ENCODE measurements at regions not wholly inside any gene's neighbourhood (a gene's known extent, or its start where the extent isn't known, plus 50 kb on each side); places are given as distances from the start of the nearest gene placed in this dataset.

DNA sequence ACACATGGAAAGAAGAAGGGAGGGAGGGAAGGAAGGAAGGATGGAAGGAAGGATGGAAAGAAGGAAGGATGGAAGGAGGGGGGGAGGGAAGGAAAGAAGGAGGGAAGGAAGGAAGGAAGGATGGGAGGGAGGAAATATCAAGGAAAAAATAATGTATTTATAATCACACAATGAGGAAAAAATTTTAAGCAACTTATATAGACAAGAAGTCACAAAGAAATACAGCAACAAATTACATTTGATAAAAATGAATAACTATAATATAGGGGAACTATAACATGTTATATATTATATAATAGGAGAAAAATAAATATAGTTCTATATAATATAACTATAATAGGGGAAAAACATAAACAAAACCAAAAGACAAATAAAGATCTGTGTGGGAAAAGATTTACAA is 441.8 kb downstream of the LRATD1 start:
- DNase-seq (ENCODE audit: low read depth) (no peak), FAIRE-seq (no peak)
- Histone ChIP-seq H2AFZ (ENCODE audit: low read depth, low read length) (no peak overlapping the region), H3K27ac (ENCODE audit: low read depth, low read length) (no peak overlapping the region), H3K4me2 (ENCODE audit: low read length) (no peak overlapping the region), H3K27me3 (ENCODE audit: insufficient read depth, low read length) (no peaks in the 10 kb centered on the region), H3K79me2 (ENCODE audit: insufficient read depth, low read length) (no peaks in the 10 kb centered on the region), H3K4me3 (ENCODE audit: insufficient read depth, low read depth, low read length) (no peak overlapping the region), H3K9ac (ENCODE audit: low read length) (no peak overlapping the region), H4K20me1 (ENCODE audit: insufficient read depth, low read length) (no peaks in the 10 kb centered on the region), H3K9me3 (ENCODE audit: insufficient read depth, low read depth, low read length) (no peaks in the 10 kb centered on the region), H3K4me1 (ENCODE audit: insufficient read depth, low read length) (no peaks in the 10 kb centered on the region), H3K36me3 (ENCODE audit: insufficient read depth, low read length) (no peaks in the 10 kb centered on the region)
- TF ChIP-seq, protein P1, sequence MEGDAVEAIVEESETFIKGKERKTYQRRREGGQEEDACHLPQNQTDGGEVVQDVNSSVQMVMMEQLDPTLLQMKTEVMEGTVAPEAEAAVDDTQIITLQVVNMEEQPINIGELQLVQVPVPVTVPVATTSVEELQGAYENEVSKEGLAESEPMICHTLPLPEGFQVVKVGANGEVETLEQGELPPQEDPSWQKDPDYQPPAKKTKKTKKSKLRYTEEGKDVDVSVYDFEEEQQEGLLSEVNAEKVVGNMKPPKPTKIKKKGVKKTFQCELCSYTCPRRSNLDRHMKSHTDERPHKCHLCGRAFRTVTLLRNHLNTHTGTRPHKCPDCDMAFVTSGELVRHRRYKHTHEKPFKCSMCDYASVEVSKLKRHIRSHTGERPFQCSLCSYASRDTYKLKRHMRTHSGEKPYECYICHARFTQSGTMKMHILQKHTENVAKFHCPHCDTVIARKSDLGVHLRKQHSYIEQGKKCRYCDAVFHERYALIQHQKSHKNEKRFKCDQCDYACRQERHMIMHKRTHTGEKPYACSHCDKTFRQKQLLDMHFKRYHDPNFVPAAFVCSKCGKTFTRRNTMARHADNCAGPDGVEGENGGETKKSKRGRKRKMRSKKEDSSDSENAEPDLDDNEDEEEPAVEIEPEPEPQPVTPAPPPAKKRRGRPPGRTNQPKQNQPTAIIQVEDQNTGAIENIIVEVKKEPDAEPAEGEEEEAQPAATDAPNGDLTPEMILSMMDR (IDR thresholded peaks at IDR 0.05; ENCODE audit: insufficient read depth, low read depth, low read length), result no peak
- TF ChIP-seq EZH2 (IDR thresholded peaks at IDR 0.05; ENCODE audit: insufficient read depth, low read length), result no peak
- Mint-ChIP-seq H3K27me3 (ENCODE audit: low read depth, unreplicated experiment) (no peaks in the 10 kb centered on the region), H3K36me3 (ENCODE audit: low read depth, unreplicated experiment) (no peaks in the 10 kb centered on the region), H3K27ac (ENCODE audit: unreplicated experiment) (no peak overlapping the region), H3K9me3 (ENCODE audit: unreplicated experiment) (peaks cover 5% of the 10 kb centered on the region), H3K4me3 (ENCODE audit: unreplicated experiment) (no peak overlapping the region), H3K4me1 (ENCODE audit: low read depth, unreplicated experiment) (no peaks in the 10 kb centered on the region)

DNA sequence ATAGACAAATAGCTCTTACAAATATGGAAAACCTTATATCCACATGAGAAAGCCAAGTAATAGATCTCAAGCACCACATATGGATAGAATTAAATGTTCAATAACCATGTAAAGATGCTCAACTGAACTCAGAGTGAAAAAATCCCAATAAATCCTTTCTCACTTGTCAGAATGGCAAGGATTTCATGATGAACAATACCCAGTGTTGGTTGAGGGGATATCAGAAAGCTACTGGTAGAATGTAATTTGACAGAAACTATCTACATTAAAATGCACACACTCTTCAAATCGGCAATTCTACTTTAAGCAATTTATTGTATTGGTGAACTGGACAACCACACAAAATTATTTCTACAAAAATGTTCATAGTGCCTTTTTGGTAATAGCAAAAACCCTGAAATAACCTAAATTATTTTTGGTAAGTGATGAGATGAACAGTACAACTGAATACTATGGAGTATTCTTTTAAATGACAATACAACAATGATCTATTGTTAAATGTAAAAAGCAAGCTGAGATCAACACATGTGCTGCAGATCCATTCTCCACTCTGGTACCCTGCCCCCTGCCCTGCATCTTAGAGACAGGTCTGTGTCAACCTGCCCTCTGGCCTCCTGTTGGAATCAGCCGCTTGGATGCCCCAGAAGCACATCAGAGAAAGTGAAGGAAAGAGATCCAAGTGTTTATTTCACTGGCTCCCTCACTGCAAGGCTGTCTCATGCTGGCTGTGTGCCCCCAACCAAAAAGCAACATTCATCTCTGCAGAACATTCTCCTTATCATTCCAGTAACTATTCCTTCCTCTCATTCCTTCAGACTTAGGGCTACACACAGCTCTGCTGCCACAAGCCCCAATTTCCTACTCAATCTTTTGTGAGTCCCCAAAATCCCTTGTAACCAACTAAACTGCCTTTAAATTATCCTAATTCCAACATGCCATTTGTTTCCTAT is 442.5 kb downstream of the LRATD1 start:
- Mint-ChIP-seq H3K4me1 (ENCODE audit: low read depth, unreplicated experiment) (no peaks in the 10 kb centered on the region), H3K27me3 (ENCODE audit: low read depth, unreplicated experiment) (no peaks in the 10 kb centered on the region), H3K4me3 (ENCODE audit: unreplicated experiment) (no peak overlapping the region), H3K27ac (ENCODE audit: unreplicated experiment) (no peak overlapping the region), H3K36me3 (ENCODE audit: low read depth, unreplicated experiment) (no peaks in the 10 kb centered on the region), H3K9me3 (ENCODE audit: unreplicated experiment) (peaks cover 5% of the 10 kb centered on the region)
- Histone ChIP-seq H3K79me2 (ENCODE audit: insufficient read depth, low read length) (no peaks in the 10 kb centered on the region), H3K27ac (ENCODE audit: low read depth, low read length) (no peak overlapping the region), H3K9ac (ENCODE audit: low read length) (no peak overlapping the region), H3K36me3 (ENCODE audit: insufficient read depth, low read length) (no peaks in the 10 kb centered on the region), H3K27me3 (ENCODE audit: insufficient read depth, low read length) (no peaks in the 10 kb centered on the region), H3K4me3 (ENCODE audit: insufficient read depth, low read depth, low read length) (no peak overlapping the region), H3K4me1 (ENCODE audit: insufficient read depth, low read length) (no peaks in the 10 kb centered on the region), H2AFZ (ENCODE audit: low read depth, low read length) (no peak overlapping the region), H3K4me2 (ENCODE audit: low read length) (no peak overlapping the region), H4K20me1 (ENCODE audit: insufficient read depth, low read length) (no peaks in the 10 kb centered on the region), H3K9me3 (ENCODE audit: insufficient read depth, low read depth, low read length) (no peaks in the 10 kb centered on the region)
- TF ChIP-seq, protein P1 (IDR thresholded peaks at IDR 0.05; ENCODE audit: insufficient read depth, low read depth, low read length), result no peak
- no peak for TF ChIP-seq EZH2 (IDR thresholded peaks at IDR 0.05; ENCODE audit: insufficient read depth, low read length)
- DNase-seq (ENCODE audit: low read depth) (peak; percentile 69), FAIRE-seq (no peak)

DNA sequence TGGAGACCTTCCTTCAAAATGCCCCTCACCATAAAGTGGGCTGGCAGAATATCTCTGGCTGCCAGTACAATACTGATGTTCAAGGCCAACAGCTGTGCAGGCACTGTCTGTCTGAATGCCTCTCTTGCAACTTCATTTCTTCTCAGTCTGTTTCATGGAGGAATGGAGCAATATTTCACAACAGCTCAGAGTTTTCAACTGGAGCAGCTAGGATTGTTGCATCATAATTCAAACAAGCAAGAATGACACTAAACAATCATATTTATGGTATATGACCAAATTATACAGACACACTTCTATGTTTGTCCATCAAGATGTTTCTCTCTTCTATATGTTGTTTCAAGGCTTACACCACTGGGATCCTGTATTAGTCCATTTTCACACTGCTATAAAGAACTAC is 444.2 kb downstream of the LRATD1 start:
- Histone ChIP-seq H4K20me1 (ENCODE audit: insufficient read depth, low read length) (no peaks in the 10 kb centered on the region), H3K27ac (ENCODE audit: low read depth, low read length) (no peak overlapping the region), H3K9me3 (ENCODE audit: insufficient read depth, low read depth, low read length) (no peaks in the 10 kb centered on the region), H3K4me2 (ENCODE audit: low read length) (no peak overlapping the region), H3K79me2 (ENCODE audit: insufficient read depth, low read length) (no peaks in the 10 kb centered on the region), H3K36me3 (ENCODE audit: insufficient read depth, low read length) (no peaks in the 10 kb centered on the region), H3K9ac (ENCODE audit: low read length) (no peak overlapping the region), H3K4me3 (ENCODE audit: insufficient read depth, low read depth, low read length) (no peak overlapping the region), H2AFZ (ENCODE audit: low read depth, low read length) (no peak overlapping the region), H3K4me1 (ENCODE audit: insufficient read depth, low read length) (no peaks in the 10 kb centered on the region), H3K27me3 (ENCODE audit: insufficient read depth, low read length) (no peaks in the 10 kb centered on the region)
- FAIRE-seq, result no peak
- TF ChIP-seq EZH2 (IDR thresholded peaks at IDR 0.05; ENCODE audit: insufficient read depth, low read length), result no peak
- TF ChIP-seq, protein P1 (IDR thresholded peaks at IDR 0.05; ENCODE audit: insufficient read depth, low read depth, low read length), result no peak
- no peak overlapping the region for H3K27ac Mint-ChIP-seq (ENCODE audit: unreplicated experiment)
- H3K9me3 Mint-ChIP-seq (ENCODE audit: unreplicated experiment), result peaks cover 7% of the 10 kb centered on the region
- no peaks in the 10 kb centered on the region for H3K27me3 Mint-ChIP-seq (ENCODE audit: low read depth, unreplicated experiment)
- H3K4me3 Mint-ChIP-seq (ENCODE audit: unreplicated experiment), result no peak overlapping the region
- DNase-seq (ENCODE audit: low read depth), result no peak
- H3K36me3 Mint-ChIP-seq (ENCODE audit: low read depth, unreplicated experiment), result no peaks in the 10 kb centered on the region
- no peaks in the 10 kb centered on the region for H3K4me1 Mint-ChIP-seq (ENCODE audit: low read depth, unreplicated experiment)
